Caco-2 (cell line): ENCODE measurements at regions not wholly inside any gene's neighbourhood (a gene's known extent, or its start where the extent isn't known, plus 50 kb on each side); places are given as distances from the start of the nearest gene placed in this dataset.

Source experiments
- BruUV-seq: library from RNA; stranded (reverse); fragments of 400-500 nt; replicated peaks from 2 replicates; lab custom pipeline; 2021; lab: Mats Ljungman, UMichigan
- CTCF ChIA-PET: fragments of 300-600 bp; sonication (Branson Sonifier 250); formaldehyde crosslinking; loops from one replicate; lab custom pipeline; 2022; ENCODE audit warnings: antibody characterized with exemption; lab: Charles Lee
- POLR2A ChIA-PET: fragments of 300-600 bp; sonication (Branson Sonifier 250); formaldehyde crosslinking; loops from one replicate; lab custom pipeline; 2022; ENCODE audit warnings: antibody characterized with exemption; lab: Charles Lee
- DNase-seq, 2 experiments: peaks; one replicate each; pipeline versions ENCODE4 v3.0.0 to v3.0.0-alpha.2; 2020 to 2022
- H3K27me3 ChIP-seq: replicated peaks from 2 replicates; pipeline ENCODE4 v1.6.0; 2011; ENCODE audit warnings: low read length; ENCODE audit not compliant: control insufficient read depth, insufficient read depth
- H3K36me3 ChIP-seq: 2 replicates; pipeline ENCODE4 v1.5.1; 2011; ENCODE audit warnings: low read length; ENCODE audit not compliant: control insufficient read depth, insufficient read depth
- H3K4me1 ChIP-seq: fragments of 250-450 bp; sonication (Bioruptor Pico); 2 replicates; pipeline ENCODE4 v1.5.1; 2020; ENCODE audit warnings: mild to moderate bottlenecking
- H3K4me3 ChIP-seq: 2 replicates; pipeline ENCODE4 v1.5.1; 2011; ENCODE audit warnings: low read depth, mild to moderate bottlenecking, control low read depth, low read length
- H3K9me3 ChIP-seq: fragments of 250-450 bp; sonication (Bioruptor Pico); 2 replicates; pipeline ENCODE4 v1.5.1; 2020; ENCODE audit warnings: mild to moderate bottlenecking, moderate library complexity
- H3K27ac Mint-ChIP-seq: one replicate; pipeline ENCODE4 v1.8.0; 2022; ENCODE audit warnings: mixed read lengths; ENCODE audit not compliant: unreplicated experiment
- H3K27me3 Mint-ChIP-seq: one replicate; pipeline ENCODE4 v1.8.0; 2022; ENCODE audit warnings: mixed read lengths; ENCODE audit not compliant: insufficient read depth, unreplicated experiment
- H3K36me3 Mint-ChIP-seq: one replicate; pipeline ENCODE4 v1.8.0; 2022; ENCODE audit warnings: mild to moderate bottlenecking, mixed read lengths; ENCODE audit not compliant: insufficient read depth, unreplicated experiment
- H3K4me1 Mint-ChIP-seq: one replicate; pipeline ENCODE4 v1.8.0; 2022; ENCODE audit warnings: low read depth, mixed read lengths; ENCODE audit not compliant: unreplicated experiment
- H3K4me3 Mint-ChIP-seq: one replicate; pipeline ENCODE4 v1.8.0; 2022; ENCODE audit warnings: mild to moderate bottlenecking, moderate library complexity, mixed read lengths; ENCODE audit not compliant: unreplicated experiment
- H3K9me3 Mint-ChIP-seq: one replicate; pipeline ENCODE4 v1.8.0; 2022; ENCODE audit warnings: mixed read lengths; ENCODE audit not compliant: unreplicated experiment
- CTCF ChIP-seq, 2 experiments: fragments of 200-600 bp in 1 of 2; IDR thresholded peaks; 1 replicate in 1 of 2; 2 replicates in 1 of 2; pipeline versions ENCODE4 v1.5.1 to v1.8.0; 2011 to 2022; ENCODE audit warnings: antibody characterized with exemption in 1 of 2, control low read depth in 1 of 2, inconsistent platforms in 1 of 2, low read depth in 1 of 2, low read length in 1 of 2, mild to moderate bottlenecking in 1 of 2, moderate library complexity in 1 of 2; ENCODE audit not compliant: insufficient read depth in 1 of 2, severe bottlenecking in 1 of 2, unreplicated experiment in 1 of 2
- intact Hi-C: fragments of 100-400 bp; cut with micrococcal nuclease; formaldehyde crosslinking; loops from one replicate; pipeline ENCODE4 v1.10.0; 2022; ENCODE audit not compliant: unreplicated experiment

GRCh38 chr21:19523061-19523460 is 1119.5 kb upstream of the TMPRSS15 start:
- Mint-ChIP-seq H3K4me3 (no peak overlapping the region), H3K4me1 (no peaks in the 10 kb centered on the region), H3K27ac (no peak overlapping the region), H3K36me3 (no peaks in the 10 kb centered on the region), H3K27me3 (no peaks in the 10 kb centered on the region), H3K9me3 (no peaks in the 10 kb centered on the region)
- H3K9me3 ChIP-seq, result no peaks in the 10 kb centered on the region
- CTCF ChIA-PET, result no interaction called here
- intact Hi-C loops, result no loop called here
- no peaks in the 10 kb centered on the region for H3K36me3 ChIP-seq
- H3K4me3 ChIP-seq, result no peak overlapping the region
- TF ChIP-seq CTCF (IDR thresholded peaks at IDR 0.05; ENCODE audit: insufficient read depth in 1 of 2, low read depth in 1 of 2, low read length in 1 of 2, severe bottlenecking in 1 of 2, unreplicated experiment in 1 of 2), result no peak
- H3K27me3 ChIP-seq, result no peaks in the 10 kb centered on the region
- DNase-seq, result no peak
- no peaks in the 10 kb centered on the region for H3K4me1 ChIP-seq
- POLR2A ChIA-PET, result no interaction called here
- no TSS peak for BruUV-seq

GRCh38 chr21:19523746-19524145 is 1120.2 kb upstream of the TMPRSS15 start:
- no TSS peak for BruUV-seq
- Mint-ChIP-seq H3K4me3 (no peak overlapping the region), H3K9me3 (no peaks in the 10 kb centered on the region), H3K27ac (no peak overlapping the region), H3K36me3 (no peaks in the 10 kb centered on the region), H3K4me1 (no peaks in the 10 kb centered on the region), H3K27me3 (no peaks in the 10 kb centered on the region)
- Histone ChIP-seq H3K36me3 (no peaks in the 10 kb centered on the region), H3K4me1 (no peaks in the 10 kb centered on the region), H3K27me3 (no peaks in the 10 kb centered on the region), H3K4me3 (no peak overlapping the region), H3K9me3 (no peaks in the 10 kb centered on the region)
- TF ChIP-seq CTCF (IDR thresholded peaks at IDR 0.05; ENCODE audit: insufficient read depth in 1 of 2, low read depth in 1 of 2, low read length in 1 of 2, severe bottlenecking in 1 of 2, unreplicated experiment in 1 of 2), result no peak
- intact Hi-C loops, result no loop called here
- DNase-seq, result no peak
- ChIA-PET CTCF (no interaction called here), POLR2A (no interaction called here)

DNA sequence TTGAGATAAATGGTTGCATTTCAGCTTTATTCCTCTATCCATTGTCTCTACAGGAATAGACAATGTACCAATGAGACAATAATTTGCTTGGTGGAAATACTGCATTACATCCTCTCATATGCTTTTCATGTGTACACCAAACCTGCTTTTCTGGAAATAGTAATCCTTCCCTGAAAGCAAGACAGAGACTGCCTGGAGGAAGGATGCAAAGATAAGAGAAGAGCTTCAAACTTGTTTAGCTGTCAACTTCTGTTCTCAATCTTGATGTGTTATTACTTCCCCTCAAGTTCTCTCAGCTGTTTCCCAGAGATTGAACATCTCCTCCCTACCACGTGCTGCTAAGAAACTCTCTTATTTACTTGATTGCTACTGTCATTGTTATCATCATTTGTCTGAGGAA is 1125.4 kb upstream of the TMPRSS15 start:
- Mint-ChIP-seq H3K9me3 (no peaks in the 10 kb centered on the region), H3K4me3 (no peak overlapping the region), H3K27me3 (no peaks in the 10 kb centered on the region), H3K36me3 (no peaks in the 10 kb centered on the region), H3K4me1 (no peaks in the 10 kb centered on the region), H3K27ac (no peak overlapping the region)
- Histone ChIP-seq H3K27me3 (no peaks in the 10 kb centered on the region), H3K4me1 (no peaks in the 10 kb centered on the region), H3K9me3 (no peaks in the 10 kb centered on the region), H3K36me3 (no peaks in the 10 kb centered on the region), H3K4me3 (no peak overlapping the region)
- intact Hi-C loops, result no loop called here
- DNase-seq, result no peak
- no peak for TF ChIP-seq CTCF (IDR thresholded peaks at IDR 0.05; ENCODE audit: insufficient read depth in 1 of 2, low read depth in 1 of 2, low read length in 1 of 2, severe bottlenecking in 1 of 2, unreplicated experiment in 1 of 2)
- POLR2A ChIA-PET, result no interaction called here
- CTCF ChIA-PET, result no interaction called here
- no TSS peak for BruUV-seq
